ENCODE measurements at regions not wholly inside any gene's neighbourhood (a gene's known extent, or its start where the extent isn't known, plus 50 kb on each side); places are given as distances from the start of the nearest gene placed in this dataset.

DNA sequence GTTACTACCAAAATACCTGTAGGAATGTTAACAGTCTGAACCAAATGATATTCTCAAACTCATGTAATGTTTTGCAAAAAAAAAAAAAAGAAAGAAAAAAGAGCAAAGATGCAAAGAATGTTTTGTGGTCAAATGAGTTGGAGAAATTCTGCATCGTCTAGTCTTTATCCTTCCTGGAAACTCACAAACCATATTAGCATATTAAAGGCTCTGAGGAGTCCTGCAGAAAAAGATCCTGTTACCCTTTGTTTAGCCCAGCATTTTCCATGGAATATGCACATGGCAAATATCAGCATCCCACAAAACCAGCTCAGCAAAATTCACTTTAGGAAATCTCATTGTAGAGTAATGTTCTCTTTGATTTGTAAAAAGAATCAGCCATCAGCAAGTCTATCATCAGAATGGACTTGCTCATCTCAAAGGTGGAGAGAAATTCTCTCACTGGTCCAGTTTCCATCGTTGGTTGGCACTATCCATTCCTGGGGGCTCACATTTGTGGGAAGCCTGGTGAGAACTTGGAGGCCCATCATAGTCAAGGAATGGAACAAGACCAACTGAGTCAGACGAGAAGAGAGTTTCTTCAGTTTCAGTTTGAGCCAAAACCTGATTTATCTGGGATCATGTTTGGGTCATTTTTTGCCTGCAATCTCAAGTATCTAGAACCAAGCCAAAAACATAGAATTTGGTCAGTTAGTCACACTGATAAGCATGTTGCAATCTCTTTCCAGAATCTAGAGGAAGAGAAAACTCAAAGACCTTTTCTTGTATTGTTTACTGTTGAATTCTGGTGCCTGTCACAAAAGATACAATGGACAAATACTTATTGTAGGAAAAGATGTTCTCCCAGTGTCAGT, 129.8 kb downstream of the TBX5 start:
- TF ChIP-seq TAF1 (IDR thresholded peaks at IDR 0.05; ENCODE audit: borderline replicate concordance, insufficient read depth, low read length) (no peak), POLR2AphosphoS5 (IDR thresholded peaks at IDR 0.05; ENCODE audit: low read depth, low read length) (no peak), SIN3A (IDR thresholded peaks at IDR 0.05; ENCODE audit: borderline replicate concordance, insufficient read depth, low read length) (no peak)
- TF ChIP-seq, protein P1, sequence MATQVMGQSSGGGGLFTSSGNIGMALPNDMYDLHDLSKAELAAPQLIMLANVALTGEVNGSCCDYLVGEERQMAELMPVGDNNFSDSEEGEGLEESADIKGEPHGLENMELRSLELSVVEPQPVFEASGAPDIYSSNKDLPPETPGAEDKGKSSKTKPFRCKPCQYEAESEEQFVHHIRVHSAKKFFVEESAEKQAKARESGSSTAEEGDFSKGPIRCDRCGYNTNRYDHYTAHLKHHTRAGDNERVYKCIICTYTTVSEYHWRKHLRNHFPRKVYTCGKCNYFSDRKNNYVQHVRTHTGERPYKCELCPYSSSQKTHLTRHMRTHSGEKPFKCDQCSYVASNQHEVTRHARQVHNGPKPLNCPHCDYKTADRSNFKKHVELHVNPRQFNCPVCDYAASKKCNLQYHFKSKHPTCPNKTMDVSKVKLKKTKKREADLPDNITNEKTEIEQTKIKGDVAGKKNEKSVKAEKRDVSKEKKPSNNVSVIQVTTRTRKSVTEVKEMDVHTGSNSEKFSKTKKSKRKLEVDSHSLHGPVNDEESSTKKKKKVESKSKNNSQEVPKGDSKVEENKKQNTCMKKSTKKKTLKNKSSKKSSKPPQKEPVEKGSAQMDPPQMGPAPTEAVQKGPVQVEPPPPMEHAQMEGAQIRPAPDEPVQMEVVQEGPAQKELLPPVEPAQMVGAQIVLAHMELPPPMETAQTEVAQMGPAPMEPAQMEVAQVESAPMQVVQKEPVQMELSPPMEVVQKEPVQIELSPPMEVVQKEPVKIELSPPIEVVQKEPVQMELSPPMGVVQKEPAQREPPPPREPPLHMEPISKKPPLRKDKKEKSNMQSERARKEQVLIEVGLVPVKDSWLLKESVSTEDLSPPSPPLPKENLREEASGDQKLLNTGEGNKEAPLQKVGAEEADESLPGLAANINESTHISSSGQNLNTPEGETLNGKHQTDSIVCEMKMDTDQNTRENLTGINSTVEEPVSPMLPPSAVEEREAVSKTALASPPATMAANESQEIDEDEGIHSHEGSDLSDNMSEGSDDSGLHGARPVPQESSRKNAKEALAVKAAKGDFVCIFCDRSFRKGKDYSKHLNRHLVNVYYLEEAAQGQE (IDR thresholded peaks at IDR 0.05; ENCODE audit: insufficient read depth in 1 of 2, low read depth in 2 of 2, low read length in 2 of 2) = no peak
